ENCODE measurements at regions not wholly inside any gene's neighbourhood (a gene's known extent, or its start where the extent isn't known, plus 50 kb on each side); places are given as distances from the start of the nearest gene placed in this dataset.
A peak's percentile ranks its signal among the peaks of the same experiment; 100 is the strongest.
"Not testable (repeated sequence)": the region's sequence is repeated elsewhere in the genome, so short reads cannot be mapped to it uniquely, and the experiment has no call there.

GRCh38 chr16:21422824-21423223, 144.7 kb upstream of the CRYM start:
- not testable (repeated sequence) for DNase-seq

GRCh38 chr16:21404699-21405098, 126.6 kb upstream of the CRYM start:
- not testable (repeated sequence) for DNase-seq

- DNase-seq: not testable (repeated sequence)
These were observed 119.8 kb upstream of the CRYM start for GRCh38 chr16:21397866-21398265.

- DNase-seq: not testable (repeated sequence)
These were observed 118.5 kb upstream of the CRYM start for GRCh38 chr16:21396545-21396944.

DNA sequence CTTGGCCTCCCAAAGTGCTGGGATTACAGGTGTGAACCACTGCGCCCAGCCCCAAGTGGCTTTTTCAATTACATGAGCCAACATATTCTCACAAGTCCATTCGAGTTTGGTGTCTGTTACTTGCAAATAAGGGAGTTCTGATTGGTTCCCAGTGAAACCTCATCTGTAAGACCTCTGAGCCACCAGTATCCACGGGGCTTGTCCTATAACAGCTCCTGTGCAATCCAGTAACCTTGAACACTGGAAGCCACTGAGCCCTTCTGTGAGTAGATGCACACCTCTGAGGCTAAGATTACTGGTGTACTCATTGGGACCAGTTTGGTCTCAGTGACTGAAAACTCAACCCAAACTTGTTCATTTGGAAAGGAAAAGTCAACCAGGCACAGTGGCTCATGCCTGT, 112.5 kb upstream of the CRYM start:
- DNase-seq: not testable (repeated sequence)

DNA sequence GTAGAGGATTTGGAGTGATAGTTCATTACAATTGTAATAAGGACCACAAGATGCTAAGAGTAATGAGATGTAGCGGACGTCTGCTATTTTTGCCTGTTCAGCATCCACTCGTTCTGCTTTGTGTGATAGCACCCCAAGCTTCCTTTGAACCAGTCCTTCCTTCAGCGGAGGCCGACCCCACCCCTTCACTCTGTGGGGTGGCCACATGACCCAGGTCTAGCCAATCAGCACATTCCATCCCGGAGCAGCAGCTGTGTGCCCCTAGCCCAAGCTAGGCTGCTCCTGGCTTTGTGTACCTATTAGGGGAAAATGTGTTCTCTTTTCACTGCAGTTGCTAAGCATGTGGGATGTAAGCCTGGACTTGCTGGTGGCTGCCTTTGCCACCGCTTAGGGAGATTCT, 111.8 kb upstream of the CRYM start:
- not testable (repeated sequence) for DNase-seq

- not testable (repeated sequence) for DNase-seq
These were observed 109.7 kb upstream of the CRYM start for GRCh38 chr16:21387757-21388156.

GRCh38 chr16:21386201-21386915, 108.3 kb upstream of the CRYM start:
- not testable (repeated sequence) for DNase-seq

DNA sequence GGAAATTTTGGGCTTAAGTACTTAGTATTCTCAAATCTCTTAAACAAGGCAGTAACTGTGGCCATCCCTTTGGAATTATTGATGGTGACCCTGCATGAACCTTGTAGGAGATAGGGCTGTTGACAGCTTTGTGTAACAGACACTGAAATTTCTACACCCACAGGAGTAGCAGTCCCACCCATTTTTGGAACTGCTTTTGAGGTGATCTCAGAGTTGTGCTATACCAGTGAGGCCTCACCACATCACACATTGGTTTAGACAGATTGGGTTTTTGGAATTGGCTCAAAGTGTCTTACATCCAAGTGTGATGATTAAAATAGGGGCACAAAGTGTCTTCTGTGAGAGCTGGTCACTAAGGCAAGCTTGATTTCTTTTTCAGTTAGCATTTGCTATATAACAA, 105.6 kb upstream of the CRYM start:
- DNase-seq: not testable (repeated sequence)

DNA sequence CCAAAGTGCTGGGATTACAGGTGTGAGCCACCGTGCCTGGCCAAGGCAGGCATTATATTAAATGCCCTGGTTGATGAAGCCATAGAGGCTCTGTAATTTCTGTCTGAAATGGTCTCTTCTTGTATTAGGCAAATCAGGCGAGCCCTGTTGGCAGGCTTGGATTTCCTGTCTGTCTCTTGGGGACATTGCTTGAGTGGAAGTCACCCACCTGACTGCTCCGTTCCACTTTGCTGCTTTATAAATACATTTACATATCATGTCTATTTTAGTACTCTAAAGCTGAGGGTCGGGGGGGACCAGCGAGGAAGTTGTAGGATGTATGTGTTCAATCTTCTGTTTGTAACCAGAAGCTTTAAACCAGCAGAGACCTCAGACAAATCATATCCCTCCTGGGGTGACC, 101.6 kb upstream of the CRYM start:
- not testable (repeated sequence) for DNase-seq

DNA sequence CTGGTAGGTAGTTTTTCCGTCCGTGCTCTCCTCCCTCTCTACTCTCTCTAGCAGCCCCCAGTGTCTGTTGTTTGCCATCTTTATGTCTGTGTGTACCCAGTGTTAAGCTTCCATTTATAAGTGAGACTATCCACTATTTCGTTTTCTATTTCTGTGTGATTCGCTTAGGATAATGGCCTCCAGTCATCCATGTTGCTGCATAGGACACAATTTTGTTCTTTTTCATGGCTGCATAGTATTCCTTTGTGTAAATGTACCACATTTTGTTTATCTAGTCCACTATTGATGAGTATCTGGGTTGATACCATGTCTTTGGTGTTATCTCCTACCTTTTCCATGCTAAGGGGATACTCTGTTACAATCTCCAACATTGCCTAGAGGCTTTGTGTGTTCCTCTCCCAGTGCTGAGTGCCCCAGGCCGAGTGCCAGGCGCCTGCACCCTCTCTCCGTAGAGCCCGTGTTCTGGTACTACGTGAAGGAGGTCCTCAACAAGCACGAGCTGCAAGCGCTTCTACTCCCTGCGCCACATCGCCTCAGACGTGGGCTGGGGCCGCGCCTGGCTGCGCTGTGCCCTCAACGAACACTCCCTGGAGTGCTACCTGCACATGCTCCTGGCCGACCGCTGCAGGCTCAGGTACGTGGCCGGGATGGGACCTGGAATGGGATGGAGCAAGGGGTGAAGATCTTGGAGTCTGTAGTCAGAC, 98.3 kb upstream of the CRYM start:
- DNase-seq: not testable (repeated sequence)

DNA sequence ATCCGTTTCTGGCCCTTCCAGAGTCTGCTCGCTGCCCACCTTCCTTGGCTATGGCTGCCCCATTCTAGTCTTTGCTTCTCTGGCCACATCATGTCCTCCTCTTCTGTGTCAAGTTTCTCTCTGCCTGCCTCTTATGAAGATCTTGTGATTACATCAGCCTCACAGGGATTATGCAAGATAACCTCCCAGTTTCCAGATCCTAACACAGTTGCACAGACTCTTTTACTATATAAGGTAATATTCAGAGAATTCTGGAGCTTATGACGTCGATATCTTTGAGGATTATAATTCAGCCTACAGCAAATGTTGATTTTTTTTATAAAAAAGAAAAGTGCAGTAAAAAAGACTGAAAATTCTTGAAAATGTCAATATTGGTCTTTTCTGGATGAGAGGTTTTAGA, 97.2 kb upstream of the CRYM start:
- not testable (repeated sequence) for DNase-seq

DNA sequence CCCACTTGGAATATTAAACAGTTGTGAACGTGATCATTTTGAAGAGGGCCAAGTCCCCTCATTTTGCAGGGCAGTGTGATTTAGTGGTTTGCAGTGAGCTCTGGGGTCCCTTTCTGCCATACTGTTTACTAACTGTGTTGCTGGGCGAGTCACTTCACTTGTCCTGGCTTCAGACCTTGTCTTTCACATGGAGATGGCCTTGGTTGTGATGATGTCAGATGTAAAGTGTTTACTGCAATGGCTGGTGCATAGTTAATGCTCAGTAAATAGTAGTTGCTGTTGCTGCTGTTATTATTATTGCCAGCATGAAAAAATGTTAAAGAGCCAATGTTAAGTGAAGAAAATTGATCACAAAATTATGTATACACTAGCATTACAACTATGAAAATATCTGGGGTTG, 95.4 kb upstream of the CRYM start:
- DNase-seq: not testable (repeated sequence)

- not testable (repeated sequence) for DNase-seq
These were observed 94.8 kb upstream of the CRYM start for GRCh38 chr16:21372862-21373261.

GRCh38 chr16:21372162-21372835, 94.2 kb upstream of the CRYM start:
- not testable (repeated sequence) for DNase-seq

DNA sequence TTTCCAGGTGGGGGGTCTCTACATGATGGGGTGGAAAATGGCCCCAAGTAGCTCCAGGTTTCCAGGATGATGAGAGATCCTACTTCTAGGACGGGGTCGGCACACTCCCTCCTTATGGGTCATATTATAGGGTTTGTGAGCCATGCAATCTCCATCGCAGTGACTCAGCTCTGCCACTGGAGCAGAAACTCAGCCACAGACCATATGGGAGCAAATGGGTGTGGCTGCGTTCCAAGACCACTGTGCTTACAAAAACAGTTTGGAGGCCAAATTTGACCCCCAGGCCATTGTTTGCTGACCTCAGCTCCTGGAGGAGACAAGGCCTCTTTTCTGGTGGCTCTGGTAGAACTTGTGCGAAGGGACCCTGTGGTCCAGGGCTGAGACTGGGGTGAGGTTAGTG, 92.7 kb upstream of the CRYM start:
- DNase-seq: not testable (repeated sequence)

DNA sequence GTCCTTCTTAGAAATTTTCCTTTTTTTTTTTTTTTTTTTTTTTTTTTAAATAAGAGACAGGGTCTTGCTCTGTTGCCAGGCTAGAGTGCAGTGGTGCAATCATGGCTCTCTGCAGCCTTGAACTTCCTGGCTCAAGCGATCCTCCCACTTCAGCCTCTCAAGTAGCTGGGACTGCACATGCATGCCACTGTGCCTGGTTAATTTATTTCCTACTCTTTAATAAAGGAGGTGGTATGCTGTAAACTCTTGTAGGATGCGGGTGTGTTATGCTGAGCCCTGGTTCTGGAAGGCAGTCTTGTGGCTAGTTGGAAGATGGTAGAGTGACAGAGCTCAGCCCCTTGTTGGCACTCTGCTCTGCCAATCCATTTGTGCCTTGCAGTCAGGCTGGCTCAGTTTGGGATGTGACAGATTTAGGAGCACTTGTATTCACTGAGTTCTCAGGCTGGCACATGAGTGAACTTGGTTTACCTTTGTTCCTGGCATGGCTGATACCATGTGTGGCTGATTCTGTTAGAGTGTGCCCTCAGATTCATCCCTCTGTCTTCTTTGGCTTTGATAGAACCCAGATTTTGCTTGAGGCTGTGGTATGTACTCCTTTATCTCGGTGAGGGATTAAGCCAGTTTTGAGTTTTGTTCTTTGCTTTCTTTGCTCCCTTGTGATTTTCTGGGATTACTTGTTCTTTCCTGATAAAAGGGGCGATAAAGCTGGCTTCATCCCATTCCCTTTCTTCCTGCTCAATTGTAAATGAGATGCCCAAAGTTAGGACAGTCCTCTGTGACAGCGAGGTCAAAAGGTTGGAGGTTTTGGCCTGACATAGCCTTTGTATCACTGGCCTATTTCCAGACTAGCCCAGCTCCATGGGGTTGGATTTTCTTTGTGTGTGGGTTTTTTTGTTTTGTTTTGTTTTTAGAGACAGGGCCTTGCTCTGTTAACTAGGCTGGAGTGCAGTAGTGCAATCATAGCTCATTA, 91.2 kb upstream of the CRYM start:
- not testable (repeated sequence) for DNase-seq

GRCh38 chr16:21367733-21368421, 89.8 kb upstream of the CRYM start:
- DNase-seq: not testable (repeated sequence)

- DNase-seq: not testable (repeated sequence)
These were observed 88.9 kb upstream of the CRYM start for GRCh38 chr16:21366998-21367397.

DNA sequence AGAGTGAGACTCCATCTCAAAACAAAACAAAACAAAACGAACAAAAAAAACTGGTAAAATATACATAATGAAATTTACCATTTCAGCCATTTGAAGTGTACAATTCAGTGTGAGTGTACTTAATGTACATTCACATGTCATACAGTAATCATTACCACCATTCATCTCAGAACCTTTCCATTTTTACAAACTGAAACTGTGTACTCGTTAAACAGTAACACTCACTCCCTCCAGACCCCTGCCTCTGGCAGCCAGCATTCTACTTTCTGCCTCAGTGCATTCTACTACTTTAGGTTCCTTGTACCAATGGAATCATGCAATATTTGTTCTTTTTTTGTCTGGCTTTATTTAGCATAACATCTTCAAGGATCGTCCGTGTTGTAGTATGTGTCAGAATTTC, 87.5 kb upstream of the CRYM start:
- DNase-seq: not testable (repeated sequence)

DNA sequence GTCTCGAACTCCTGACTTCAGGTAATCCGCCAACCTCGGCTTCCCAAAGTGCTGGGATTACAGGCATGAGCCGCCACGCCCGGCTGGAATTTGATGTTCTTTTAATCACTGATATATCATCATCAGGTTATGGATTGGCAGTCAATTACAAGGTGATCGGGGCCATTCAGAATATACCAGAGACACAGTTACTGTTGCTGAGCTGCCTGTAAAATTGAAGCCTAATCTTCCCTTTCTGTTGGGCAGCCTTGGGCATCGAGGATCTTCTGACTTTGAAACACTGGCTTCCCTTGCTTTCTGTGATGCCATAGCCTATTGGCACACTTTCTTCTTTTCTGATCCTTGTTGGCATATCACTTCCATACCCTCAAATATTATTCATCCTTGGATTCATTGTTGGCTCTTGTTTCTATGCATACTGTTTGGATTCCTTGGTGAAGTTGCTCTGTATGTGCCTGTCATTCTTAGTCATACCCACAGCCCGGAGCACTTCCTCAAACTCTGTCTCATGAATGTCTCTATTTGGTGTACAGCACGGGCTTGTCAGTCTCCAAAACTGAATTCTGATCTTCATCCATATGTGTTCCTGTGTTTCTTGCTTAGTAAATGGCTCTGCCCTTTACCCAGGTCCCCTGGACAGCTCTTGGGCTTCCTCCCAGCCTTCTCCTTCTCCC, 85.6 kb upstream of the CRYM start:
- peak; percentile 65 for DNase-seq

Measured in kidney glomerular epithelial cell (primary cell).